ENCODE measurements at regions not wholly inside any gene's neighbourhood (a gene's known extent, or its start where the extent isn't known, plus 50 kb on each side); places are given as distances from the start of the nearest gene placed in this dataset.

DNA sequence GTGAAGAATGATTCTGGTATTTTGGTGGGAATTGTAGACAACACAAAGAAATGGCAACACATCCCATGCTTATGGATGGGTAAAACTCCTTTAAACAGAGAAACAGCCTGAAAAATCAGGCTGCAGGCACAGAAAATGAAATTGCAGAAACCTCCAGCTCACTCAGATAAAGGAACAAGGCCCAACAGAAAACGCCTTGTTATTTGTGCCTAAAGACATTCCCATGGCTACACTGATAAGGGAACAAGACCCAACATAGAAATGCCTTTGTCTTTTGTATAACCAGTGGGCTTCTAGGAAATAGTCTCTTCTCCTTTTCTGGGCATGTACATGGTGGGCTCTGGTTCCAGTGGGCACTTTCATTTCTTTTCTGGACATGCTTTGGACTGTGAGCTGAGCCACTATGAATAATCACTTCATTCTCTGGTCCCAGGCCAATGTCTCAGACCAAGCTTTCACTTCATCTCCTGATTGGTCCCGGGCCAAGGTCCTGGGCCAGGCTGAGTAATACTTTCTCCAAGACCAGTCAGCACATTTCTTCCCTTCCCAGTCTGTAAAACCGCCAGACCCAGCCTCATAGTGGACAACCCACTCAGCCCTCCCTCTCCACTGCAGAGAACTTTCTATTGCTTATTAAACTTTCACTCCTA is 160.5 kb downstream of the TBX22 start:
- TF ChIP-seq, protein P1, sequence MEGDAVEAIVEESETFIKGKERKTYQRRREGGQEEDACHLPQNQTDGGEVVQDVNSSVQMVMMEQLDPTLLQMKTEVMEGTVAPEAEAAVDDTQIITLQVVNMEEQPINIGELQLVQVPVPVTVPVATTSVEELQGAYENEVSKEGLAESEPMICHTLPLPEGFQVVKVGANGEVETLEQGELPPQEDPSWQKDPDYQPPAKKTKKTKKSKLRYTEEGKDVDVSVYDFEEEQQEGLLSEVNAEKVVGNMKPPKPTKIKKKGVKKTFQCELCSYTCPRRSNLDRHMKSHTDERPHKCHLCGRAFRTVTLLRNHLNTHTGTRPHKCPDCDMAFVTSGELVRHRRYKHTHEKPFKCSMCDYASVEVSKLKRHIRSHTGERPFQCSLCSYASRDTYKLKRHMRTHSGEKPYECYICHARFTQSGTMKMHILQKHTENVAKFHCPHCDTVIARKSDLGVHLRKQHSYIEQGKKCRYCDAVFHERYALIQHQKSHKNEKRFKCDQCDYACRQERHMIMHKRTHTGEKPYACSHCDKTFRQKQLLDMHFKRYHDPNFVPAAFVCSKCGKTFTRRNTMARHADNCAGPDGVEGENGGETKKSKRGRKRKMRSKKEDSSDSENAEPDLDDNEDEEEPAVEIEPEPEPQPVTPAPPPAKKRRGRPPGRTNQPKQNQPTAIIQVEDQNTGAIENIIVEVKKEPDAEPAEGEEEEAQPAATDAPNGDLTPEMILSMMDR (IDR thresholded peaks at IDR 0.05; ENCODE audit: unreplicated experiment in 3 of 3) = no peak
- no peak overlapping the region for H3K27ac Mint-ChIP-seq

DNA sequence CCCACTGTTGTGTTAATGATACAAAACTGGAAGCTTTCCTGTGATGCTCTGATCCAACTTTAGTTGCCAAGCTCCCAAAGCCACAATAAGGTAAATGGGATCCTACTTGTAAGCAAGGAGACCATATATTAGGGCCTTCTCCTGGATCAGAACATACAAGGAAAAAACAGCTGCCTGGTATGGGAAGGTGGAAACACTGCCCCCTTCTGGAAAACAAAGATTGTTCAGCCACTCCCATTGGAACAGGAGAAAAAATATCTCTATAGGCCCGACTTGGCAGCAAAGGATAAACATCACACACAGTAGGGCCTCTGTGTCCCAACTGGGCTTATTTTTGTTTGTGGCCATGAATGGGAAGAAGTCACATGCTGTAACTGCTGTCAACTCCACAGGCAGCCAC is 166.5 kb downstream of the TBX22 start:
- H3K9me3 Mint-ChIP-seq = no peaks in the 10 kb centered on the region
- no peaks in the 10 kb centered on the region for H3K36me3 Mint-ChIP-seq (ENCODE audit: low read depth)
- no peak overlapping the region for H3K4me3 Mint-ChIP-seq
- no peaks in the 10 kb centered on the region for H3K27me3 Mint-ChIP-seq (ENCODE audit: low read depth)
- no peaks in the 10 kb centered on the region for H3K4me1 Mint-ChIP-seq
- no peak overlapping the region for H3K27ac Mint-ChIP-seq
- TF ChIP-seq, protein P1 (IDR thresholded peaks at IDR 0.05; ENCODE audit: unreplicated experiment in 3 of 3) = no peak

More for the DNA sequence above, 160.5 kb downstream of the TBX22 start:
- no peak overlapping the region for H3K4me3 Mint-ChIP-seq
- H3K27me3 Mint-ChIP-seq (ENCODE audit: low read depth) = no peaks in the 10 kb centered on the region
- no peaks in the 10 kb centered on the region for H3K36me3 Mint-ChIP-seq (ENCODE audit: low read depth)
- H3K4me1 Mint-ChIP-seq = no peaks in the 10 kb centered on the region
- H3K9me3 Mint-ChIP-seq = peaks cover 7% of the 10 kb centered on the region

DNA sequence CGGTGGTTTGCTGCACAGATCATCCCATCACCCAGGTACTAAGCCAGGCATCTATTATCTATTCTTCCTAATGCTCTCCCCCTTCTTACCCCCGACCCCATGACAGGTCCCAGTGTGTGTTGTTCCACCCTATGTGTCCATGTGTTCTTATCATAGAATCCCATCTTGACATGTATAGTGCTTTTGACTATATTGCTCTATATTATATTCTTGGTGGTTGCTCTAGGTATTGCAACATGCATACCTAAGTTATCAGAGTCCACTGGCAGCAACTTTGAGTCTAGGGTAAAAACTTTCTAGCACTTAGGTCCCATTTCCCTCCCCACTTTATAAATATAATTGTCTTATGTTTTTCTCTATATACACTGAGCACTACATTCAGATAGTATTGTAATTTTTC is 170.3 kb downstream of the TBX22 start:
- TF ChIP-seq, protein P1 (IDR thresholded peaks at IDR 0.05; ENCODE audit: unreplicated experiment in 3 of 3) = no peak
- Mint-ChIP-seq H3K36me3 (ENCODE audit: low read depth) (no peaks in the 10 kb centered on the region), H3K9me3 (peaks cover 8% of the 10 kb centered on the region), H3K27me3 (ENCODE audit: low read depth) (no peaks in the 10 kb centered on the region), H3K4me1 (no peaks in the 10 kb centered on the region), H3K27ac (no peak overlapping the region), H3K4me3 (no peak overlapping the region)

DNA sequence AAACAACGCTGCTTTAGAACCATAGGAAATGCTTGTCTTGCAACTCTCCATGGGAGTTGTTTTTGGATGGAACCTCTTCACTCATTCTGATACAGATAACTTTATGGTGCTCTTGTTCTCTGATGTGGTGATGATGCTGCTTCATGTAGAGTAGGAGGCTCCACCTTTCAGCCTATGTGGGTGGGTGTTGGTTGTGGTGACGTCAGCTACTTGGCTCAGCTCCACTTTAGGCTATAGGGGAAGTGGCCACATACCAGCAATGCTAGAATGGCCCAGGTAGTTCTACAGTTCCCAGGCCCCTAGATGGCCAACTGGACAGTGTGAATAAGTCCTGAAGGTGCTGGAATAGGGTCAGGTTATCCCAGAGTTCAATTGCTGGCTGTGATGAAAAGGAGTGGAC is 192.1 kb downstream of the TBX22 start:
- Mint-ChIP-seq H3K27ac (no peak overlapping the region), H3K4me3 (no peak overlapping the region), H3K36me3 (ENCODE audit: low read depth) (no peaks in the 10 kb centered on the region), H3K9me3 (peaks cover 5% of the 10 kb centered on the region), H3K27me3 (ENCODE audit: low read depth) (no peaks in the 10 kb centered on the region), H3K4me1 (no peaks in the 10 kb centered on the region)
- TF ChIP-seq, protein P1 (IDR thresholded peaks at IDR 0.05; ENCODE audit: unreplicated experiment in 3 of 3) = no peak

DNA sequence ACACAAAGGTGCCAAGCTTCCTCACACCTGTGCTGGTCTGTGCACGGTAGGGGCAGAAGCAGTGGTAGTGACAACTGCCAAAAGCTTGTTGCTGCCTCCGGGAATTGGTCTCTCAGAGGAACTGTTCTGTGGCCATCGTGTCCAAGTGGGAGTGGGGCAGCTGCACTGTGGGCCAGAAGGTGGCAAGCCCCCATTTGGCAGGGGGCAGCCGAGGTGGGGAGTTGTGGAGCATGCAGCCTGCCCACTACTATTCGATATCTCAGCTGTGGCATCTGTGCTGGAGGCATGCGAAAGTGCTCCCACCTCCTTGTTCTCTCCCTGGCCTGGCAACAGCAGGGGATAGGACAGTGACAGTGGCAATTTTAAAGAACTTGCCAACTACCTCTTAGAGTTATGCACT is 192.8 kb downstream of the TBX22 start:
- Mint-ChIP-seq H3K27me3 (ENCODE audit: low read depth) (no peaks in the 10 kb centered on the region), H3K4me3 (no peak overlapping the region), H3K4me1 (no peaks in the 10 kb centered on the region), H3K36me3 (ENCODE audit: low read depth) (no peaks in the 10 kb centered on the region), H3K9me3 (peaks cover 5% of the 10 kb centered on the region), H3K27ac (no peak overlapping the region)
- TF ChIP-seq, protein P1 (IDR thresholded peaks at IDR 0.05; ENCODE audit: unreplicated experiment in 3 of 3) = no peak

DNA sequence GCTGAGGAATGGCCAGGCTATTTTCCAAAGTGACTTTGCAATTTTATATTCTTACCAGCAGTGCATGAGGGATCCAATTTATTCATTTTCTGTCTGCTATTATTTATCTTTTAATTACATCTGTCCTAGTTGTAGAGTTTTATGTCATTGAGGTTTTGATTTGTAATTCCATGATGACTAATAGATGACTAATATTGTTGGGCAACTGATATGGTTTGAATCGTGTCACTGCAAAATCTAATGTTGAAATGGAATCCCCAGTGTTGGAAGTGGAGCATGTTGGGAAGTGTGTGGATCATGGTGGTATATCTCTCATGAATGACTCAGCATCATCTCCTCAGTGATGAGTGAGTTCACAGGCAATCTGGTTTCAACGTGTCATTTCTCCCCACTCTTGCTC is 201.5 kb downstream of the TBX22 start:
- TF ChIP-seq, protein P1 (IDR thresholded peaks at IDR 0.05; ENCODE audit: unreplicated experiment in 3 of 3) = no peak
- no peaks in the 10 kb centered on the region for H3K27me3 Mint-ChIP-seq (ENCODE audit: low read depth)
- H3K9me3 Mint-ChIP-seq = peaks cover 30% of the 10 kb centered on the region
- H3K27ac Mint-ChIP-seq = no peak overlapping the region
- H3K4me1 Mint-ChIP-seq = no peaks in the 10 kb centered on the region
- H3K36me3 Mint-ChIP-seq (ENCODE audit: low read depth) = no peaks in the 10 kb centered on the region
- no peak overlapping the region for H3K4me3 Mint-ChIP-seq

Measured in nephron (organoid).